ENCODE measurements at regions not wholly inside any gene's neighbourhood (a gene's known extent, or its start where the extent isn't known, plus 50 kb on each side); places are given as distances from the start of the nearest gene placed in this dataset.
"Not testable (repeated sequence)": the region's sequence is repeated elsewhere in the genome, so short reads cannot be mapped to it uniquely, and the experiment has no call there.

GRCh38 chr2:234695981-234696380, 199.1 kb upstream of the ARL4C start:
- peaks cover 11% of the 10 kb centered on the region for H3K9me3 ChIP-seq
- no peaks in the 10 kb centered on the region for H3K27me3 ChIP-seq
- no peak for DNase-seq (ENCODE audit: low spot score in 2 of 2)
- H3K36me3 ChIP-seq = no peaks in the 10 kb centered on the region
- WGBS = 83% methylated on average over 2 of the region's 2 CpGs
- no peak overlapping the region for H3K27ac ChIP-seq
- peaks cover 3% of the 10 kb centered on the region for H3K4me1 ChIP-seq
- H3K4me3 ChIP-seq = no peak overlapping the region
- TF ChIP-seq EP300 (IDR thresholded peaks at IDR 0.05) = no peak
- no peak for TF ChIP-seq CTCF (IDR thresholded peaks at IDR 0.05)
- no peak for TF ChIP-seq POLR2AphosphoS5 (IDR thresholded peaks at IDR 0.05)
- TF ChIP-seq POLR2A (IDR thresholded peaks at IDR 0.05) = no peak

GRCh38 chr2:234694244-234695013, 197.5 kb upstream of the ARL4C start:
- peaks cover 11% of the 10 kb centered on the region for H3K9me3 ChIP-seq
- H3K36me3 ChIP-seq = no peaks in the 10 kb centered on the region
- 74% methylated on average over 4 of the region's 4 CpGs for WGBS
- DNase-seq (ENCODE audit: low spot score in 2 of 2) = no peak
- H3K4me1 ChIP-seq = peaks cover 16% of the 10 kb centered on the region
- no peak overlapping the region for H3K4me3 ChIP-seq
- H3K27me3 ChIP-seq = no peaks in the 10 kb centered on the region
- TF ChIP-seq POLR2AphosphoS5 (IDR thresholded peaks at IDR 0.05) (no peak), POLR2A (IDR thresholded peaks at IDR 0.05) (no peak), EP300 (IDR thresholded peaks at IDR 0.05) (no peak), CTCF (IDR thresholded peaks at IDR 0.05) (no peak)
- no peak overlapping the region for H3K27ac ChIP-seq

- H3K27ac ChIP-seq; DNase-seq (ENCODE audit: low spot score in 2 of 2); H3K36me3 ChIP-seq; H3K4me3 ChIP-seq; H3K27me3 ChIP-seq: not testable (repeated sequence)
- WGBS = 65% methylated on average over 2 of the region's 2 CpGs
- Histone ChIP-seq H3K4me1 (peaks cover 16% of the 10 kb centered on the region), H3K9me3 (peaks cover 11% of the 10 kb centered on the region)
Observed at GRCh38 chr2:234693681-234694190, 196.9 kb upstream of the ARL4C start.

GRCh38 chr2:234693191-234693590, 196.3 kb upstream of the ARL4C start:
- H3K4me3 ChIP-seq, H3K36me3 ChIP-seq, H3K27me3 ChIP-seq, H3K27ac ChIP-seq: not testable (repeated sequence)
- H3K4me1 ChIP-seq = peaks cover 16% of the 10 kb centered on the region
- DNase-seq (ENCODE audit: low spot score in 2 of 2) = peak in 1 of 2 donors; percentile 52
- 77% methylated on average over 6 of the region's 6 CpGs for WGBS
- H3K9me3 ChIP-seq = peaks cover 10% of the 10 kb centered on the region

- peak in 1 of 2 donors; percentile 9 for DNase-seq (ENCODE audit: low spot score in 2 of 2)
- TF ChIP-seq POLR2AphosphoS5 (IDR thresholded peaks at IDR 0.05) = no peak
- TF ChIP-seq EP300 (IDR thresholded peaks at IDR 0.05) = no peak
- TF ChIP-seq POLR2A (IDR thresholded peaks at IDR 0.05) = no peak
- no peak for TF ChIP-seq CTCF (IDR thresholded peaks at IDR 0.05)
- 78% methylated on average over 6 of the region's 6 CpGs for WGBS
- Histone ChIP-seq H3K27ac (no peak overlapping the region), H3K27me3 (no peaks in the 10 kb centered on the region), H3K4me3 (no peak overlapping the region), H3K9me3 (peaks cover 6% of the 10 kb centered on the region), H3K36me3 (no peaks in the 10 kb centered on the region), H3K4me1 (peaks cover 16% of the 10 kb centered on the region)
Observed at GRCh38 chr2:234691968-234692955, 195.4 kb upstream of the ARL4C start.

- Histone ChIP-seq H3K4me1 (peaks cover 16% of the 10 kb centered on the region), H3K27ac (no peak overlapping the region), H3K4me3 (no peak overlapping the region), H3K36me3 (no peaks in the 10 kb centered on the region), H3K27me3 (no peaks in the 10 kb centered on the region), H3K9me3 (no peaks in the 10 kb centered on the region)
- peak in 1 of 2 donors; percentile 6 for DNase-seq (ENCODE audit: low spot score in 2 of 2)
- WGBS = 26% methylated on average over 7 of the region's 7 CpGs
- TF ChIP-seq POLR2AphosphoS5 (IDR thresholded peaks at IDR 0.05) = no peak
- no peak for TF ChIP-seq POLR2A (IDR thresholded peaks at IDR 0.05)
Observed at GRCh38 chr2:234691214-234691575, 194.3 kb upstream of the ARL4C start.

Data from suprapubic skin (tissue), 4 donors.